ENCODE measurements at regions not wholly inside any gene's neighbourhood (a gene's known extent, or its start where the extent isn't known, plus 50 kb on each side); places are given as distances from the start of the nearest gene placed in this dataset.
A peak's percentile ranks its signal among the peaks of the same experiment; 100 is the strongest.
"Not testable (repeated sequence)": the region's sequence is repeated elsewhere in the genome, so short reads cannot be mapped to it uniquely, and the experiment has no call there.

DNA sequence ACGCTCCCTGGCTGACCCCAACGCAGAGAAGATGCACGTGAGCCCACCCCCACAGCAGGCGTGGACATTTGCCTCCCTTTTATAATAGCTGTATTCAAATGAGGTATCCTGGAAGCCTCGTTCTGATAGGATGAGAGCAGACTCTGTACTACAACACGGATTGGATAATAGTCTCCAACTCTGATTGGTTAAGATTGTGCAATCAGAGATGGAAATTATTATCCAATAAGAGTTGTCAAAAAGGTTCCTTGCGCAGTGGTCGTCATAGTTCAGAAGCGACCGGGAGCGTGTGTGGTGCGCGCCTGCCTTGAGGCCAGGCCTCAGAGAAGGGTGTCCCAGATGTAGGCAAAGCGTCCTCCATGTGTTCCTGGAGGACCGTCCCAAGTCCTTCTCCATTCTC lies 104.6 kb downstream of the USP22 start:
- no peak for ATAC-seq
- Histone ChIP-seq H3K9me3 (no peaks in the 10 kb centered on the region), H3K4me3 (no peak overlapping the region), H3K4me1 (ENCODE audit: low read depth) (no peaks in the 10 kb centered on the region), H3K36me3 (ENCODE audit: low read depth) (no peaks in the 10 kb centered on the region)
- intact Hi-C loops (cut with DNase I, micrococcal nuclease) = no loop called here
- no peak for DNase-seq
- no peak for TF ChIP-seq CTCF (IDR thresholded peaks at IDR 0.05)

- ATAC-seq (no peak), DNase-seq (no peak)
- H3K36me3 ChIP-seq (ENCODE audit: low read depth) = no peaks in the 10 kb centered on the region
- no peak overlapping the region for H3K4me3 ChIP-seq
- TF ChIP-seq CTCF (IDR thresholded peaks at IDR 0.05) = no peak
- no peaks in the 10 kb centered on the region for H3K9me3 ChIP-seq
- intact Hi-C loops (cut with DNase I, micrococcal nuclease) = no loop called here
- no peaks in the 10 kb centered on the region for H3K4me1 ChIP-seq (ENCODE audit: low read depth)
Measured at GRCh38 chr17:20938988-20939615, 103.7 kb downstream of the USP22 start.

- Histone ChIP-seq H3K4me3 (no peak overlapping the region), H3K36me3 (ENCODE audit: low read depth) (no peaks in the 10 kb centered on the region), H3K4me1 (ENCODE audit: low read depth) (no peaks in the 10 kb centered on the region), H3K9me3 (no peaks in the 10 kb centered on the region)
- no peak for TF ChIP-seq CTCF (IDR thresholded peaks at IDR 0.05)
- ATAC-seq = no peak
- intact Hi-C loops (cut with DNase I, micrococcal nuclease) = no loop called here
- no peak for DNase-seq
Measured at GRCh38 chr17:20941872-20942271, 100.9 kb downstream of the USP22 start.

DNA sequence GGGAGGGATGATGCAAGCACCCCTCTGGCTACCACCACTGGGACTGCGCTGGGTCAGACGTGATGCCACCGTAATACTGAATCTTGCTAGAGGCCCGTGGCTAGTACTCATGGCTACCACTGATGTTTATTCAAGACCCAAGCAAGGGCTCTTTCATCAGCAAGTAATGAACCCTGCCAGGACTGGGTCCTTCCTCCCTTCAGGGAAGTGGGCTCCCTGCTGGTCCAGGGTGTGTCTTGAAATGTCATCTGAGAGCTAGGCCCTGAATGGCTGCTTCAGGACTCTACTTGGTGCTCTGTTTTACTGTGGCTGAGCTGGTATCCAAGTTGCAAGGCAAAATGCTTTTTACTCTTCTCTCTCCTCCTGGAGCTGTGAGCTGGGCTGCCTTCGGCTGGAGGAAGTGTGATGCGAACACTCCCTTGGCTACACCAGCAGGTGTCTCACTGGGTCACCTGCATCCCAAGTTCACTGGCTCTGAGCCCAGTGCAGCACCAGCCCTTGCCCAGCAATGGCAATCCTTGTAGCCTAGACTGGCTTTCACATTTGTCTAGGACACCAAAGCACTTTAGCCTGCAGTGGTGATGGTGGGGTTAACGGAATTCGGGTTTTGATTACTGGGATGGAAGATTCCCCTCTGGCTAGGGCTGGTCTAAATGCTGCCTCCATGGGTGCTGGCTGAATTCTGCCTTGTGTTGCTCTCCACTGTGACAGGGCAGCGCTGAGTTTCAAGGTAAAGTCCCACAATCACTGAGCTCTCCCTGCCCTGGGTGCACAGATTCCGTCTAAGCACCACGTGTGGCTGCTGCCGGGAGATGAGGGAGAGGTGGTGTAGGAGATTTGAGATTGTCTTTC lies 98.6 kb downstream of the USP22 start:
- intact Hi-C loops (cut with DNase I, micrococcal nuclease) = no loop called here
- Histone ChIP-seq H3K4me3 (no peak overlapping the region), H3K9me3 (no peaks in the 10 kb centered on the region), H3K4me1 (ENCODE audit: low read depth) (no peaks in the 10 kb centered on the region), H3K36me3 (ENCODE audit: low read depth) (no peaks in the 10 kb centered on the region)
- TF ChIP-seq CTCF (IDR thresholded peaks at IDR 0.05) = peak; percentile 41
- peak; percentile 99 for ATAC-seq
- peak; percentile 62 to 76 (median 76) for DNase-seq

DNA sequence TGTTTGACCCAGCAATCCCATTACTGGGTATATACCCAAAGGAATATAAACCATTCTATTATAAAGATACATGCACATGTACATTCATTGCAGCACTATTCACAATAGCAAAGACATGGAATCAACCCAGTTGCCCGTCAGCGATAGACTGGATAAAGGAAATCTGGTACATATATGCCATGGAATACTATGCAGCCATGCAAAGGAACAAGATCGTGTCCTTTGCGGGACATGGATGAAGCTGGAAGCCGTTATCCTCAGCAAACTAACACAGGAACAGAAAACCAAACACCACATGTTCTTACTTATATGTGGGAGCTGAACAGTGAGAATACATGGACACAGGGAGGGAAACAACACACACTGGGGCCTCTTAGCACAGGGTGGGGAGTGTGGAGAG lies 95.1 kb downstream of the USP22 start:
- intact Hi-C loops (cut with DNase I, micrococcal nuclease); H3K4me1 ChIP-seq (ENCODE audit: low read depth); DNase-seq; ATAC-seq; H3K9me3 ChIP-seq; H3K36me3 ChIP-seq (ENCODE audit: low read depth); H3K4me3 ChIP-seq: not testable (repeated sequence)

- no peak for TF ChIP-seq CTCF (IDR thresholded peaks at IDR 0.05)
- Histone ChIP-seq H3K9me3 (no peaks in the 10 kb centered on the region), H3K4me1 (ENCODE audit: low read depth) (no peaks in the 10 kb centered on the region), H3K36me3 (ENCODE audit: low read depth) (no peaks in the 10 kb centered on the region), H3K4me3 (no peak overlapping the region)
- DNase-seq = no peak
- ATAC-seq = no peak
- intact Hi-C loops (cut with DNase I, micrococcal nuclease) = no loop called here
Measured at GRCh38 chr17:20948984-20949777, 93.6 kb downstream of the USP22 start.
